SIG-M5 treated with dmso at 0.1 percent for 504 hours (cell line): ENCODE measurements at regions not wholly inside any gene's neighbourhood (a gene's known extent, or its start where the extent isn't known, plus 50 kb on each side); places are given as distances from the start of the nearest gene placed in this dataset.
A peak's percentile ranks its signal among the peaks of the same experiment; 100 is the strongest.

ENCODE experiments used
- DNase-seq: peaks from one replicate; lab custom pipeline; 2025; ENCODE audit not compliant: unreplicated experiment; lab: John Stamatoyannopoulos, UW

GRCh38 chr6:143595251-143596036, 82.3 kb upstream of the PHACTR2 start:
- DNase-seq: no peak

DNA sequence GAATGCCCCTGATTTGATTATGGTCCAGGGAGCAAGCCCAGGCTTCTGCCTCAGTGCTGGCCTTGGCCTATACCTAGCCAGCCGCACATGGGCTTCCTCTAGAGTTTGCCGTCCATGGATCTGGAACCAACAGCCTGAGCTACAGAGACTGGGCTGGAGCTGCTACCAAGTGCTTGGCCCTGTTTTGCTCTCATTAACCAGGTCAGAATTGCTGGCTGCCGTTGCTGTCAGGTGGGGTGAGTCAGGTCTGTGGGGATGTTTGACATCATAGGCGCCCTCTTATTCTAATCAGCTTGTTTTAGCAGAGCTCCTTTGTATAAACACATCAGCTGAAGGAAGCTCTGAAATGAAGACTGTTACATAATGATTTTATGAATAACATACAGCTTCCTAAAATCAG, 83.1 kb upstream of the PHACTR2 start:
- no peak for DNase-seq

DNA sequence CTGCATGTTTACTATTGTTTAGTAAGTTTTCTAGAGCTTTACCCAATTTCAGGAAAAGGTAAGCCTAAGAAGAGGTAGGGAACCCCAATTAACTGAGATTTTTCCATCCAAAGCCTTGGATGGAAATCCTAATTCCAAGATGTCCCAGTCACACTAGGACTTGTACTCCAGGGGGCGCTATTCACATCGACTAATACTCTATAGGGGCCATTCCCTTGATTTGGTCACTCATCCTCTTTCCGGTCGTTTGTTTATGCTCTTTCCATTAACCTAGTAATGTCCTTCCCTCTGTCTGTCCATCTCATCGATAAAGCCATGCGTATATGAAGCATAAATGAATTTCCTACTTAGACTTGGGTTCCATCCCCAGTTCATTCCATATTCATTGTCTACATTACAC, 80.8 kb upstream of the FUCA2 start:
- no peak for DNase-seq

GRCh38 chr6:143591441-143591840, 79.9 kb upstream of the FUCA2 start:
- DNase-seq: no peak

- no peak for DNase-seq
Measured at GRCh38 chr6:143589162-143589561, 77.6 kb upstream of the FUCA2 start.

DNA sequence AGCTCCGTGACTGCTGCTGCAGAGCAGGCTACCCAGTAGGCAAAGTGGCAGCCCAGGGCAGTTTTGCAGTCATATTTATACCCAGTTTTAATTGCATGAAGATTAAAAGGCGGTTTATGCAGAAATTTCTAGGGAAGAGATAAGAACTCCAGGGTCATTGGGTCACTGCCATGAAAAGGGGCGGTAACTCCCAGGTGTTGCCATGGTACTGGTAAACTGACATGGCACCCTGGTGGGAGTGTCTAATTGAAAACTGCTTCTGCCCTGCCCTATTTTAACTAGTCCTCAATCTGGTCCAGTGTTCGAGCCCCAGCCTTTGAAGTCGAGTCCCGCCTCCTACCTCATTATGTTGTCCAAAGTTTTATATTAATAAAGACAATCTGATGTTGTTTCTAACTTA, 75.0 kb upstream of the FUCA2 start:
- no peak for DNase-seq

GRCh38 chr6:143585716-143586115, 74.2 kb upstream of the FUCA2 start:
- no peak for DNase-seq

GRCh38 chr6:143585241-143585640, 73.7 kb upstream of the FUCA2 start:
- no peak for DNase-seq

GRCh38 chr6:143583542-143584327, 72.2 kb upstream of the FUCA2 start:
- DNase-seq: no peak

DNA sequence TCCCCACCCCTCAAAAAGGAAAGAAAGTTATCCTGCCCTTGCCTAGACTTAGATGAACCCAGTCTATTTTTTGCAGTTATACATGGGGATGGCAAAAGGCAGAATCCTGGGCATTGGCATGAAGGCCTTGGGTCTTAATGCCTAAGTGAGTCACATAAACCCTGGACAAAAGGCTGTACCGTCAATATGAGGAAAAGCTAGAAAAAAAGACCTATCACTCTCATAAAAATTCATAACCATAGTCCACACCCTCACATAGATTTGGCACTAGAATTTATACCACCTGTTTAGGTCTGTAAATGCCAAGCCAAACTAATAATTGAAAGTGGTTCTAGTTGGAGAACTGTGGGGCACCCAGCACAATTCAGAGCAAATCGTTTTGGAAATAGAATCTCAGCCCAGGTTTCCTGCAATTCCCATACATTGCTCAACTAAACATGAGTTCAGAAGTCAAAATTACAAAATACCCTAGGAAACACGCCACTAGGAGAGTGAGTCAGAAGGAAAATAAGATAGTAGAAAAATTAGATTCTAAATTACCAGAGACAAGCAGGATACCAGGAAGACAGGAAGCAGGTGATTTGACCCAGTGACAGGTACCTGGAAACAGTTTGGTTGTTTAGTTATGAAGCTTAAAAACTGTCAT, 70.4 kb upstream of the FUCA2 start:
- DNase-seq: no peak

DNA sequence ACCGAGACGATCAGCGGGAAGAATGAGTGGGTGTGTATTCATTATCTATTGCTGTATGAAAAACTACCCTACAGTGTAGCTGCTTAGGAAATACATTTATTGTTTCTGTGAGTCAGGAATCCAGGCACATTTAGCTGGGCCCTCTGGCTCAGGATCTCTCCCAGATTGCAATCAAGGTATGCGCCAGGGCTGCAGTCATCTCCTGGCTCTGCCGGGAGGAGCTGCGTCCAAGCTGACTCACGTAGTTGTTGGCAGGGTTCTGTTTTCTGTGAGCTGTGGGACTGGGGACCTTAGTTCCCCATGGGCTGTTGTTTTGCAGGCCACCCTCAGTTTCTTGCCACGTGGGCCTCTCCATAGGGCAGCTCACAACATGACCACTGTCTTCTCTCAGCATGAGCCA, 68.2 kb upstream of the FUCA2 start:
- DNase-seq: no peak

- DNase-seq: peak; percentile 18
Measured at GRCh38 chr6:143578054-143578453, 66.5 kb upstream of the FUCA2 start.

- no peak for DNase-seq
Measured at GRCh38 chr6:143575901-143576426, 64.4 kb upstream of the FUCA2 start.

- peak; percentile 75 for DNase-seq
Measured at GRCh38 chr6:143575440-143575839, 63.9 kb upstream of the FUCA2 start.

DNA sequence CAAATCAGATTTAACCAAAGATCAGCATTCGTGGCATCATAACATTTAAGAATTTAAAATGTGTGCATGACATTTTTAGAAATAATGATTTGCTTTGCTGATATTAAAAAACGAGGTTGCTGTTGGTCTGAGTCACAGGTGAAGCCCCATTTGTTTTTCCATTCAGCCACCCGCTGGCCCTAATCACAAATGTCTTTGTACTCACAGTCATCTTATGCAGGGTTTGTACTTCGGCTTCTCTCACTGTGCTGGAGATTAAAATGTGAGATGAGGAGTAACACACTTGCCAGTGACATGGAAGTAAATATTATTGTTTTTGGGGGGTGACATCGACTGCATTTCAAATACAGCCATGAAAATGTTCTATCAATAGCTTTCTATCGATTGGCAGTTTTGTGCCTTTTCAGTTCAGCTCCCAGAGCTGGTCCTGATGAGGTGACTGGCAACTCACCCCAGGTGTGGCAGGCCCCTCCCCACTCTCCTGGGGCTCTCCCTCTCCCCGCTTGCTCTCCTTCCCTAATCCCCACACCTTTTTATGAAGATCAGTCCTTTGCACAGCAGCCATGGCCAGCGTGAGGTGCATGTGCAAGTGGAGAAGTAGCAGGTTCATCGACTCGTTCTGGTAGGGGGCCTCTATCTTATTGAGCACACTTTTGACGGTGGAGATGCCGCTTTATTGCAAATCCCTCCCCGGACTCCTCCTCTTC, 58.8 kb upstream of the FUCA2 start:
- DNase-seq: no peak

- no peak for DNase-seq
Measured at GRCh38 chr6:143569040-143569439, 57.5 kb upstream of the FUCA2 start.

GRCh38 chr6:143564484-143565017, 53.0 kb upstream of the FUCA2 start:
- no peak for DNase-seq

DNA sequence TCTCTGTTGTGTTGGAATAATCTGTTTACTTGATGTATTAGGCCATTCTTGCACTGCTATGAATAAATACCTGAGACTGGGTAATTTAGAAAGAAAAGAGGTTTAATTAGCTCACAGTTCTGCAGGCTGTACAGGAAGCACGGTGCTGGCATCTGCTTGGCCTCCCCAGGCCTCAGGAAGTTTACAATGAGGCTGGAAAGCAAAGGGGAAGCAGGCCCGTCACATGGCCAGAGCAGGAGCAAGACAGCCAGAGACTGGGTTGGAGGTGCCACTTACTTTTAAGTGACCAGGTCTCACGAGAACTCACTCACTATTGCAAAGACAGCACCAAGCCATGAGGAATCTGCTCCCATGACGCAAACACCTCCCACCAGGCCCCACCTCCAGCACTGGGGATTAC, 50.6 kb upstream of the FUCA2 start:
- no peak for DNase-seq
